ENCODE measurements at regions not wholly inside any gene's neighbourhood (a gene's known extent, or its start where the extent isn't known, plus 50 kb on each side); places are given as distances from the start of the nearest gene placed in this dataset.

- WGBS, 2 donors: 55 to 68% methylated on average over 6 of the region's 6 CpGs
- H3K4me1 ChIP-seq: peaks cover 0 to 25% (median 11%) of the 10 kb centered on the region in 3 donors
- intact Hi-C loops (cut with DNase I): no loop called here
- no peak for TF ChIP-seq CTCF (IDR thresholded peaks at IDR 0.05)
- no peak for TF ChIP-seq POLR2A (IDR thresholded peaks at IDR 0.05)
- peaks cover 0 to 11% (median 0%) of the 10 kb centered on the region in 4 donors for H3K27me3 ChIP-seq
- no peak for DNase-seq
- H3K36me3 ChIP-seq: no peaks in the 10 kb centered on the region
- H3K9me3 ChIP-seq: no peaks in the 10 kb centered on the region
- no peak overlapping the region for H3K27ac ChIP-seq
- H3K4me3 ChIP-seq: no peak overlapping the region
Measured at GRCh38 chr9:96052686-96053085, 177.2 kb downstream of the ERCC6L2 start.

- 75 to 82% methylated on average over 5 to 7 of the region's 7 CpGs for WGBS, 2 donors
- H3K4me3 ChIP-seq: no peak overlapping the region
- H3K27me3 ChIP-seq: peaks cover 0 to 15% (median 0%) of the 10 kb centered on the region in 4 donors
- H3K9me3 ChIP-seq: no peaks in the 10 kb centered on the region
- H3K36me3 ChIP-seq: no peaks in the 10 kb centered on the region
- intact Hi-C loops (cut with DNase I): no loop called here
- TF ChIP-seq POLR2A (IDR thresholded peaks at IDR 0.05): no peak
- TF ChIP-seq CTCF (IDR thresholded peaks at IDR 0.05): no peak
- H3K4me1 ChIP-seq: peaks cover 0 to 25% (median 13%) of the 10 kb centered on the region in 3 donors
- DNase-seq: no peak
- no peak overlapping the region for H3K27ac ChIP-seq
Measured at GRCh38 chr9:96051423-96051822, 175.9 kb downstream of the ERCC6L2 start.

- WGBS, 2 donors: 93% methylated on average over 3 of the region's 7 CpGs
- Histone ChIP-seq H3K9me3 (no peaks in the 10 kb centered on the region), H3K36me3 (no peaks in the 10 kb centered on the region), H3K4me3 (no peak overlapping the region), H3K27me3 (peaks cover 0 to 15% (median 0%) of the 10 kb centered on the region in 4 donors), H3K4me1 (peaks cover 0 to 25% (median 13%) of the 10 kb centered on the region in 3 donors), H3K27ac (no peak overlapping the region)
- DNase-seq: no peak
- intact Hi-C loops (cut with DNase I): no loop called here
- TF ChIP-seq POLR2A (IDR thresholded peaks at IDR 0.05): no peak
- no peak for TF ChIP-seq CTCF (IDR thresholded peaks at IDR 0.05)
Measured at GRCh38 chr9:96050861-96051155, 175.3 kb downstream of the ERCC6L2 start.

- no peaks in the 10 kb centered on the region for H3K9me3 ChIP-seq
- TF ChIP-seq CTCF (IDR thresholded peaks at IDR 0.05) (no peak), POLR2A (IDR thresholded peaks at IDR 0.05) (no peak)
- DNase-seq: no peak
- intact Hi-C loops (cut with DNase I): no loop called here
- H3K27me3 ChIP-seq: peaks cover 0 to 15% (median 0%) of the 10 kb centered on the region in 4 donors
- H3K4me1 ChIP-seq: peaks cover 0 to 25% (median 13%) of the 10 kb centered on the region in 3 donors
- H3K27ac ChIP-seq: no peak overlapping the region
- H3K36me3 ChIP-seq: no peaks in the 10 kb centered on the region
- WGBS, 2 donors: 87 to 97% methylated on average over 12 to 22 of the region's 30 CpGs
- no peak overlapping the region for H3K4me3 ChIP-seq
Measured at GRCh38 chr9:96050048-96050860, 174.8 kb downstream of the ERCC6L2 start.

GRCh38 chr9:96048956-96049831, 173.7 kb downstream of the ERCC6L2 start:
- Histone ChIP-seq H3K27ac (peak overlapping the region; percentile 36 to 77 (median 56)), H3K4me1 (peaks cover 0 to 25% (median 13%) of the 10 kb centered on the region in 3 donors), H3K9me3 (no peaks in the 10 kb centered on the region), H3K4me3 (no peak overlapping the region), H3K36me3 (no peaks in the 10 kb centered on the region), H3K27me3 (peaks cover 0 to 15% (median 0%) of the 10 kb centered on the region in 4 donors)
- TF ChIP-seq POLR2A (IDR thresholded peaks at IDR 0.05) (no peak), CTCF (IDR thresholded peaks at IDR 0.05) (no peak)
- DNase-seq: no peak
- WGBS, 2 donors: 77 to 87% methylated on average over 10 of the region's 39 CpGs
- intact Hi-C loops (cut with DNase I): no loop called here

Measured in esophagus squamous epithelium (tissue), 5 donors.